ENCODE measurements at regions not wholly inside any gene's neighbourhood (a gene's known extent, or its start where the extent isn't known, plus 50 kb on each side); places are given as distances from the start of the nearest gene placed in this dataset.

DNA sequence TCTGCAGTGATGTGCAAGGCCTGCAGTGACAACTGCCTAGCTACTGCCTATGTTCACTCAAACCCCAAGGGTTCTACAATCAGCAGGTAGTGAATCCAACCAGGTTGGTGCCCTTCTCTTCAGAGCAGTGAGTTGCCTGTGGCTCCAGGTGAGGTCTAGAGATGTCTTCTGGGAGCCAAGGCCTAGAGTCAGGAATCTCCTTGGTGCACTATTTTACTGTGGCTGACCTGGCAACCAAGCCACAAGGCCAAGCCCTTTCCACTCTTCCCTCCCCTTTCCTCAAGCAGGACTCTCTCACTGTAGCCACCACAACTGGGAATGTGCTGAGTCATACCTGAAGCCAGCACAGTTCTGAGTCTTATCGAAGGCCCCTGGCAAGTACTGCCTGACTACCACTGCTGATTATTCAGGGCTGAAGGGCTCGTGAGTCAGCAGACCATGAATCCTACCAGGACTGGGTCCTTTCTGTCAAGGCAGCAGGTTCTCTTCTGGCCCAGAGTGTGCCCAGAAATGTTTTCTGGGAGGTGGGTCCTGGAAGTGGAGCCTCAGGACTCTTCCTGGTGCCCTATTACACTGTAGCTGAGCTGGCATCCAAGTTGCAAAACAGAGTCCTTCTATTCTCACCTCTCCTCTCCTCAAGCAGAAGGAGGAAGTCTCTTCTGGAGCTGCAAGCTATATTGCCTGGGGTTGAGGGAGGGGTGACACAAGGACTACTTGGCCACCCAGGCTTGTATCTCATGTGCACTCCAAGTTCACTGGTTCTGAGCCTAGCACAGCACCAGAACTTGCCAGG is 111.6 kb downstream of the BTC start:
- no peak for DNase-seq (ENCODE audit: low read depth in 1 of 2, low spot score in 1 of 2)

GRCh38 chr4:74692972-74693371 is 101.4 kb downstream of the BTC start:
- no peak for DNase-seq (ENCODE audit: low read depth in 1 of 2, low spot score in 1 of 2)
